ENCODE measurements at regions not wholly inside any gene's neighbourhood (a gene's known extent, or its start where the extent isn't known, plus 50 kb on each side); places are given as distances from the start of the nearest gene placed in this dataset.

DNA sequence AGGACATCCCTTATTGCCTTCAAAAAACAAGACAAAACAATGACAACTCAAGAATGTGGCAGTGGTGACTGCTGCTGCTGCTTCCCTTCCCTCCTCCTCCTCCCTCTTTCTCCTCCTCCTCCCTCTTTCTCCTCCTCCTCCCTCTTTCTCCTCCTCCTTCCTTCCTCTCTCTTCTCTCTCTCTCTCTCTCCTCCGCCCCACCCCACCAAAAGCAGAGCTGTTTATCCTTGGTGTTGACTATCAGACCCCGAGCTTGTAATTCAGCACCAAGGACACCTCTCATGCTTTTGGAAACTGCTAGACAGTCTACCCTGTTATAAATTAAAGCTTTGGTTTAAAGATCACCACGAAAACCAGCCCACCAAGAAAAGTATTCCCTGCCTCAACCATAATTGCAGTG is 72.4 kb upstream of the IFNAR2 start:
- DNase-seq = no peak

DNA sequence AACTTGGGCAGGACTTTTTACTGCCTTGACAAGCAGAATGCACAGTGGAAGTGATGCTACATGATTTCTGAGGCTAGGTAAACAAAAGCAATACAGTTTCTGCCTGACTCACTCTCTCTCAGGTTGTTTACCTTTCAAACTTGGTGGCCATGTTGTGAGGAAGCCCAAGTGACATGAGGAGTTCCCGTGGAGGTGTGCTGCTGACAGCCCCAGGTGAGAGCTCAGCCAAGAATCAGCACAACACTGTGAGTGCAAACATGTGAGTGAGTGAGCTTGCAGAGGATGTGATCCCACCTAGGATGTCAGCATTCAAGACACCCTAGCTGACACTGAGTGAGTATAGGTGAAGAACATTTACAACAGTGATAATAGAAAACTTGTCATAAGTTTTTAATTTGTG is 71.1 kb upstream of the IFNAR2 start:
- DNase-seq = no peak

DNA sequence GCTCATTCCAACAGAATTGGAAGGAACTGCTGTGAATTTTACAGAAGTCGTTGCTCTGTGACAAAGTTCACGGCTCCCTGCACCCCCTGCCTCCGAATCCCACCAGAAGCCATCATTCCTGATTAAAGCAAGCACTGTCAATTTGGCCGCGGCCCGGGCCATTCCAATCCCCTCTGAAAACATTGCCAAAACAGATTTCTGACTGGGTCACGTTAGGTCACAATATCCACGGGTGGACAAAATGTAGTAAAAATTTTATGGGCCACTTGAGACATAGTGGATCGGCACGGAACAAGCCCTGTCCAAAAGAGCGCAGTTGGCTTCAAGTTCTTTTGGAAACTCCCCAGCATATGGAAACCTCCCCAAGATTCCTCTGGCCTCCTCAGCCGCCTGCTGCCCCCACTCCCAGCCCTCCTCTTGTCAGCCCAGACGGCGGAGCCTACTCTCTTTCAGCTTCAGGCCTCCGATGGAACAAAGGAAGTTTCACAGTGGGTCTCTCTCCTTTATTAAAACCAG is 67.2 kb upstream of the IFNAR2 start:
- no peak for DNase-seq

DNA sequence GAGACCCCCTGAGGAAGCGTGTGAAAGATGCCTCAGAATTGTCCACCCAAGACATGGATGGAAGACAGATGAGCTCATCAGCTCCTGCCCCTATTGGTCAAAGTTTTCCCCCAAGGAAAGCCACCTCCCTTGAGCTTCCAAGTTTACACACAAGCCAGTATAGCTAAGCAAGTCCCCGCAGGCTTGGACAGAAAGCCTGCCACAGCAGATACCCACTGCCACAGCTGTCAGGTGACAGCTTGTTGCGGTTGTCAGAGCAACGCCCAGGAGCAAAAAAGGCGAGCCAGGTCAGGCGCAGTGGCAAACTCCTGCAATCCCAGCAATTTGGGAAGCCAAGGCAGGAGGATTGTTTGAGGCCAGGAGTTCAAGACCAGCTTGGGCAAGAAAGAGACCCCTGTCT is 60.9 kb upstream of the IFNAR2 start:
- DNase-seq = no peak

DNA sequence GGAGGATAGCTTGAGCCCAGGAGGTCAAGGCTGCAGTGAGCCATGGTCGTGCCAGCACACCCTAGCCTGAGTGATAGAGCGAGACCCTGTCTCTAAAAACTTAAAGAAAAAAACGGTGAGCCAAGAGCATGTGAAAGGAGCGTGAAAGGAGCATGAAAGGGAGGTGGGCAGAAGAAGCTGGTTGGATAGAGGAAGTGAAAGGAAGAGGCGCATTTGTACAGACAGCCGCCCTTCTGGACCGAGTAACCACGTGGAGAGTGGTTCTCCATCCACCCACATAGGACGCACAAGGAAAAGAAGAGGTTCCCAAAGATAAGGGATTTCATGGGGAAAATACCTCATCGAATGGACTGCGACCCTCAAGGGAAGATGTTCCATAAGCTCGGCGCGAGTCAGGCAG is 60.4 kb upstream of the IFNAR2 start:
- no peak for DNase-seq

DNA sequence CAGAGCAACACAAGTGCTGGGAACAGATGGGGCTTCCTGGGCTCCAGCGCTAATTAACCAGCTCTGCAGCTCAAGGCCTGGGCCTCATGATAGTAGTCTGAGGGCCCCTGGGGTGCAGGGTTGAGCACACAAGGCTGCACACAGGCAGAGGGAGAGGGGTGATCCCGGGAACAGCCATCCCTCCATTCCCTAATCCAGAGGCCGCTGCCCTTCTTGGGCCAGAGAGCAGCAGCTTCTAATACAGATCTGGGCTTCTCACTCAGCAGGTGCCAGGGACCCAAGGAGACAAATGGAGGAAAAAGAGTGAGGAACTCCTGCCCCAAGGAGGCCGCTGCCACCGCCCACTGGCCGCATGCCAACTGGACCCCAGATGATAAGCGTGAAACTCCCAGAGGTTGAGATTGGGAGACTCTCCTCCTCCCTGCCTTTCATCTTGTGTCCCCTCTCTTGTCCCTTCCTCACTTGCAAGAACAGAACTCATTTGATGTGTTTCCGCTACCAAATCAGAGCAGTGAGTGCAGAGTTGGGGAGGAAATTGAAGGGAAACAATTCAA is 58.0 kb upstream of the IFNAR2 start:
- no peak for DNase-seq

DNA sequence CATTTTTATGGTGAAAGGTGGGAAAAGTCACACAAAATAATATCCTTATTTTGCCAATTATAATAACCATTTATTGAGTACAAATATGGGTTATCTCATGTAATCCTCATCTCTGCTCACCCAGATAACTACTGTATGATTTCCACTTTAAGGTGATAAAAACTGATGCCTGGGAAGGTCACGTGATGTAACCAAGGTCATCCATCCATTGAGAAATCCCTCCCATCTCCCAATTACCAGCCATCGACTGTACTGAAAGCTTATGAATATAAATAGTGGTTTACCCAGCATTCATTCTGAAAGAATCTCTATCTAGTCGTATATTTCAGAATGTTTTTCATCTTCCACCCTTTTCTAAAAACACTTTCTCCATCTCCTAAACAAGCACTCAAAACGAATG is 55.0 kb upstream of the IFNAR2 start:
- no peak for DNase-seq

Data from KG1 (cell line).